Fibroblast of skin of right quadriceps (primary cell): ENCODE measurements at regions not wholly inside any gene's neighbourhood (a gene's known extent, or its start where the extent isn't known, plus 50 kb on each side); places are given as distances from the start of the nearest gene placed in this dataset.
"Not testable (repeated sequence)": the region's sequence is repeated elsewhere in the genome, so short reads cannot be mapped to it uniquely, and the experiment has no call there.

Source experiments
- DNase-seq: peaks from one replicate; pipeline ENCODE4 v3.0.0-alpha.2; 2013

DNA sequence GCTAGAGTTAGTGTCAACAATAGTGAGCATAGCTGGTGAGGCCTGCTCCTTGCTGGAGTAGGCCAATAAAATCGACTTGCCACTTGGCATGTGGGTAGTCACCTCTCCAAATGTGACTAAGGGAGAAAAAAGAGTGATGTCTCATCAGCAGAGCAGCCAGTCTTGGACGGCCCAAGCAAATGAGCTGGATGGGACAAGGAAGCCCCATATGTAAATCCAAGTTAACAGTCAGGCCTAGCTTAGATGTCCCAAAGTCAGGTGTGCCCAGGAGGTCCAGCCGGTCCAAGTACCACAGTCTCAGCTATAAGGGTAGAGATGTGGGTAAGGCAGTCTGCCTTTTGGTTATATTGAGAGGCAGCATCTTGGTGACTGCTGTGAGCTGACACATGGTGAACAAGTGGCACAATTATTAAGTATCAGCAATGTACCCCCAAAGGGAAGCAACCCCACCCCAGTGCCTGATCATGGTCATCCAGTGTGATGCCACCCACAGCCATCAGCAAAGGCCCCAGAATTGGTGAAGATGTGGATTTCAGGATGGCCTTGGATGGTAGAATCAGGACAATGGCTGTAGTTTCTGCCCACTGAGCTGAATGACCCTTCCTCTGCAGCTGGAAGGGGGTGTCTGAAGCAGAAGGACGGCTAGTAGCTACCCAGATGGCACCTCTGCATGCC lies 83.4 kb downstream of the TNFRSF13B start:
- DNase-seq, result no peak

- no peak for DNase-seq
Observed at GRCh38 chr17:16887523-16888095, 84.3 kb downstream of the TNFRSF13B start.

DNA sequence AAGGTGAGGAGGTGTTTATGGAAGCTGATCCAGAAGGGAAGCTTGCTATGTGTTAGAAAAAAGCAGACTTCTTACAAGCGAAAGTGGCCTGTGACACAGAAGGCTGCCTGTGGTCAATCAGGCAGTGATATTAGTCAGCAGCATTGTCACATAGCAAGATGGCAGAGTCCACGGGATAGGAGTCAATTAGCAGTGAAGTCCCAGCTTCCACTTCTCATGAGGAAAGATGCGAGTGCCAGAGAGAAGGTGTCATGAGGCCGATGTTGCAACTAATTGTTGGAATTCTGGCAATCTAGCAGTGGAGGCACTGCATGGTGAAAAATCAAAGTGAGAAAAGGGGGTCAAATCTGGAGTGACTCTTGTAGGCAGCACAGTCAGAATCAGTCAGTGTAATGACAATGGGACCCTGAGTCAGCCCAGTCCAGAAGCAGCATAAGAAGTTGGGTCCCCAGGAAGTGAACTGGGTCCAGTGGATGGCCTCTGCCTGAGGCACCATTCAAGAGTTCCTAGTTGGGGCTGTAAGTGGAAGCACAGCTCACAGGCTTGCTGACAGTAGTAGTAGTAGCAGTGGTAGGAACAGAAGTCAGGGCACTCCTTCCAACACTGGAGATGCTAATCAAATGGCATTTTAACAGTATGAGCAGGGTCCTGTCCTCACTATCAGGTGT lies 85.1 kb downstream of the TNFRSF13B start:
- DNase-seq, result no peak

DNA sequence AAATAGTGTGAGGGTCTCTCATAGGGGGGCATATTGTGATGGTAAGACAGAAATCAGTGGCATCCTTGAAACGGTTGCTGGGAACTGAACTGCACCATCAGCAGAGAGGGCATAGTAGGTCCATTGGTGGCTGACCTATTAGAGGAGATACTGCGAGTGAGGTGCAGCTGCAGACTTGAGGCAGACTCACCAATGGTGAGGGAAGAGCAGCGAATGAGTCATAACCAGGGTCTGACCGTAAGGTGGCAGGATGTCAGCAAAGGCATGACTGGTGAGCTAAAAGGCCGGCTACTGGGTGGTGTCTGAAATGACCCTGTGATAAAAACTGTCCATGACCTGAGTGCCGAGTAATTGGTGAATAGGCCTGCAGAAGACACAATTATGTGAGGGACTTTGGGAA lies 86.7 kb downstream of the TNFRSF13B start:
- not testable (repeated sequence) for DNase-seq

DNA sequence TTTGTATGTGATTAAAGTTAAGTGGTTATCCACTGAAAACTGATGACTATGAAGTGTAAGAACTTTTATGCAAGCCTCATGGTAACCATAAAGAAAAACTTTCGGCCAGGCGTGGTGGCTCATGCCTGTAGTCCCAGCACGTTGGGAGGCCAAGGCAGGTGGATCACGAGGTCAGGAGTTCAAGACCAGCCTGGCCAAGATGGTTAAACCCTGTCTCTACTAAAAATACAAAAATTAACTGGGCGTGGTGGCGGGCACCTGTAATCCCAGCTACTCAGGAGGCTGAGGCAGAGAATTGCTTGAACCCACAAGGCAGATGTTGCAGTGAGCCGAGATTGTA lies 89.0 kb downstream of the TNFRSF13B start:
- DNase-seq, result not testable (repeated sequence)

- no peak for DNase-seq
Observed at GRCh38 chr17:16882243-16882925, 89.5 kb downstream of the TNFRSF13B start.

- DNase-seq, result no peak
Observed at GRCh38 chr17:16881239-16881924, 90.5 kb downstream of the TNFRSF13B start.

- DNase-seq, result no peak
Observed at GRCh38 chr17:16880843-16881230, 91.1 kb downstream of the TNFRSF13B start.

DNA sequence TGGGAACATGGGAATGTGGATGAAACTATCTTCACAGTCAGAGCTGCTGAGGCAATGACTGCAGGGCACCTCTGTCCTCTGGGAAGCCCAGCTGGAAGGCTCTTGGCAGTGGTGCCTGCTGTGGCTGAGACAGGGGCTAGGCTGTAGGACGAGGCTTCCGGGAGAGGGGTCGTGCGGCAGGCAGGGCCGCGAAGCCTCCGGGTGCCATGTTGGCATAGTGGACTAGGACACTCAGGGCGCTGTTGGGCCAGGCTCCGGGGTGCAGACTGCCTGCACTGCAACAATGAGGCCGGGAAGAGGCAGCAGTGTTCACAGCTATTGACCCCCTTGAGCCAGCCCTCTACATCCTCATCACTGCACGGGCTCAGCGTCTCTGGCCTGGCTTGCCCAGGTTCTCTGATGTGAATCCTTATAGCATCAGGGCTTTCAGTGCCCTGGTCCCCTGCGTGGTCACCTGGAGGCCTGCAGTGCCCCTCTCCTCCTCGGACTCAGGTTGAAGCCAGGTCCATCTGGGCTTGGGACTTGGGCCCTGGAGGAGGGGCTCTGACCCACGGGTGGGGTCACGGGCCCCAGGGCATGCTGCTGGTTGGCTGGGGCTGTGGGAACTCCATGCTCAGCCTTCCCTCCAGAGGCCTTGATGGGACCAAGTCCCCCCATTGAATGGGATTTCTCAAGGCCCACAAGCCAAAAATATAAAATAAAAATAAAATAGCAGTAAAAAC lies 91.6 kb downstream of the TNFRSF13B start:
- no peak for DNase-seq

- DNase-seq, result no peak
Observed at GRCh38 chr17:16879686-16880085, 92.2 kb downstream of the TNFRSF13B start.

DNA sequence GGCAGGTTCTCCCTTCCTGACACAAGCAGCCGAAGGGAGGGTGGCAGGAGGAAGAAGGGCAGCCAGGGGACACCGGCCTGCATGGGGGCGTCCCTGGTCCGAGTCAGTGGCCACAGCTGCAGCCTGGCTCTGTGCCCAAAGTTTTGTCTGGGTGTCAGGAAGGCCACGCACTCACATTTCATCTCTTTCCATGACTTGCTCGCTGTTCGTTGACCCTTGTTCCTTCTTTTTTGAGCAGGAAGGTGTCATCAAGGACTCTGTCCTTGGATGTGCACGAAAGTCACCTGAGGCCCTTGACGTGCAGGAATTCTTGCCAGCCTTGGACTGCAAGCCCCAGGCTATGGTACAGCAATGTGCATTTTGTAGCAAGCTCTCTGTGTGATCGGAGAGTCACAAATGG lies 93.3 kb downstream of the TNFRSF13B start:
- no peak for DNase-seq

- DNase-seq, result no peak
Observed at GRCh38 chr17:16878084-16878483, 93.8 kb downstream of the TNFRSF13B start.

GRCh38 chr17:16877099-16877498 lies 94.8 kb downstream of the TNFRSF13B start:
- no peak for DNase-seq

DNA sequence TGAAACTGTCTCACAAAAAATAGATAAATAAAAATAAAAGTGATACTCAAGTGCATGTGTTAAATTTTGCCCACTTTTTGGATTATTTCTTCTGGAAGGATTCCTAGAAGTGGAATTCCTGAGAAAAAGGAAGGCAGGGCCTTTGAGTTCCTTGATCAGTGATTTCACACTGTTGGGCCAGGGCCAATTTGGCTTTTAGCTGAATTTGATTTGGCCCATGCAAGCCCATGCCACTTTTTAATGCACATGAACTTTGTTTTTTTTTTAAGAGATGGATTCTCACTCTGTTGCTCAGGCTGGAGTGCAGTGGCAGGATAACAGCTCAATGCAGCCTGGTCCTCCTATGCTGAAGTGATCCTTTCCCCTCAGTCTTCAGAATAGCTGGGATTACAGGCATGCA lies 96.3 kb downstream of the TNFRSF13B start:
- DNase-seq, result no peak

DNA sequence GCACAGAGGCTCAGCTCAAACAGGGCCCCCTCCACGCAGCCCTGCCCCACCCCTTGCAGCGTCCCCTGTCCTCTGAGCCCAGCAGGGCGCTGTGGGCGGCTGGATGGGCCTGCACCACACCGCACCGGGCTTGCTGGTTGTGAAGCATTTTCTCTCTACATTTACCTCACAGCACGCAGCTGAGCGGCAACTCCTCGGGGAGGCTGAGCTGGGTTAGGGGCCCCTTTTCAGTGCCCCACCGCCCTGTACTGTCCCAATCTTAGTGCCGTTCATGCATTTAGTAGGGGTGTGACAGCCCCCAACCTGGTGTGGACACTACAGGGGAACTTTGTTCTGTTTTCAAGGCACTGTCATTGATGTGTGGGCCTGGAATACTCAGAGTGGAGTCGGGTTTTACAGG lies 97.7 kb downstream of the TNFRSF13B start:
- not testable (repeated sequence) for DNase-seq

DNA sequence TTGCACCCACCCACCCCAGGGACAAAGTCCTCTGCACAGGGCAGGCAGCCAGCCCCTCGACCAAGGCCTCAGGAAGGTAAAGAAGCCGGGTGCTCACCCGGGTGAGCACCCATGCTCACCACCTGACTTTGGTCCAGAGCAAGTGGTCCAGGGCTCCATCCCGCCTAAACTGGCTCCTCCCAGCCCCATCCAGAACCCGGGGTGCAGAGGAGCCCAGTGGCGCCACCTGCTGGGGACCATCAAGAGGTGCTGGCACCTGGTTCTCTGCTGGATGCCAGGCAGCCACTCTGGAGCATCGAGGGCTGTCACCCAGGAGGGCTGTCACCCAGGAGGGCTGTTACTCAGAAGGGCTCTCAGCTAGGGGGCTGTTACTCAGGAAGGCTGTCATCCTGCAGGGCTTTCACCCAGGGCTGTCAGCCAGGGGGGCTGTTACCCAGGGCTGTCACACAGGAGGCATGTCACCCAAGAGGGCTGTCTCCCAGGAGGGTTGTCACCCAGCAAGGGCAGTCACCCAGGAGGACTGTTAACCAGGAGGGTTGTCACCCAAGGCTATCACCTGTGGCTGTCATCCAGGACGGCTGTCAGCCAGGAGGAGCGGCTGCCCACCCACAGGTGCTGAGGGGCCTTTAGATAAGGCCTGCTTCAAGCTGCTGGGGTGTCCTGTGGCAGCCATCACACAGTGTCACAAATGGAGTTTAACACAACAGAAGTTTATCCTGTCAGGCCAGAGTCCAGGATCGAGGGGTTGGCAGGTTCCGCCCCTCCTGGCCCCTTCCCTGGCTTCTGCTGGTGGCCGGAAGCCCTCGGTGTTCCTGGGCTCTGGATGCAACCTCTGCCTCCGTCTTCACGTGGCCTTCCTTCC lies 98.5 kb downstream of the TNFRSF13B start:
- no peak for DNase-seq

- no peak for DNase-seq
Observed at GRCh38 chr17:16872351-16873173, 99.4 kb downstream of the TNFRSF13B start.

DNA sequence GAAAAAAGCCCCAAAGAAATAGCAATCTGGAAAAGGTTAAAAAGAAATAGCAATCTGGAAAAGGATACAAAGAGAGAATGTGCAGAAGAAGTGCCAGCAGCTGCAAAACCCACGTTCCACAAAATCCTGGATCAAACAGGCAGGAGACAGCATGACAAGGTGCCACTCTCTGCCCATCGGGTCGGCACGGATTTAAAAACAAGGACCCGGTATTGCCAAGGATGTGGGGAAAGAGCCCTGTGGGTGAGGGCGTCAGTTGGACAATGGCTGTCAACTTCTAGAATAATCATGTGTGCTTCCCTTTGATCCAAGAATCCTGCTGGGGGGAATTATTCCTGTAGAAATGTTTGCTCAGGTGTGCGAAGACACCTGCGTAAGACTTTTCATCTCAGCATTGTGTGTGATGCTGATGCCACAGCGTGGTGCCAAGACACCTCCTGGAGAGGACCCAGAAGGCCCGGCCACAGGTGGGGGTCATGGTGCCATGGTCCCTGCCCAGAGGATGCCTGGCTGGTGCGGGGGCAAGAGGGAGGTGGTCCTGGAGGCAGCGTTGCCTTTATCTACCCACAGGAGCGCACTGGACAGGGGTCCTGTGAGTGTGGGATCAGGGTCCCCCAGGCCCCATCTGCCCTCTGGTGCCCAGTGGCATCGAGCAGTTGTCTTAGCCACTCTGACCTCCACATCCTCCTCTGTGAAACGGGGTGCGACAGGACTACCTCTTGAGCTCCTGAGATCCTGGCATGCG lies 100.3 kb downstream of the TNFRSF13B start:
- DNase-seq, result not testable (repeated sequence)

DNA sequence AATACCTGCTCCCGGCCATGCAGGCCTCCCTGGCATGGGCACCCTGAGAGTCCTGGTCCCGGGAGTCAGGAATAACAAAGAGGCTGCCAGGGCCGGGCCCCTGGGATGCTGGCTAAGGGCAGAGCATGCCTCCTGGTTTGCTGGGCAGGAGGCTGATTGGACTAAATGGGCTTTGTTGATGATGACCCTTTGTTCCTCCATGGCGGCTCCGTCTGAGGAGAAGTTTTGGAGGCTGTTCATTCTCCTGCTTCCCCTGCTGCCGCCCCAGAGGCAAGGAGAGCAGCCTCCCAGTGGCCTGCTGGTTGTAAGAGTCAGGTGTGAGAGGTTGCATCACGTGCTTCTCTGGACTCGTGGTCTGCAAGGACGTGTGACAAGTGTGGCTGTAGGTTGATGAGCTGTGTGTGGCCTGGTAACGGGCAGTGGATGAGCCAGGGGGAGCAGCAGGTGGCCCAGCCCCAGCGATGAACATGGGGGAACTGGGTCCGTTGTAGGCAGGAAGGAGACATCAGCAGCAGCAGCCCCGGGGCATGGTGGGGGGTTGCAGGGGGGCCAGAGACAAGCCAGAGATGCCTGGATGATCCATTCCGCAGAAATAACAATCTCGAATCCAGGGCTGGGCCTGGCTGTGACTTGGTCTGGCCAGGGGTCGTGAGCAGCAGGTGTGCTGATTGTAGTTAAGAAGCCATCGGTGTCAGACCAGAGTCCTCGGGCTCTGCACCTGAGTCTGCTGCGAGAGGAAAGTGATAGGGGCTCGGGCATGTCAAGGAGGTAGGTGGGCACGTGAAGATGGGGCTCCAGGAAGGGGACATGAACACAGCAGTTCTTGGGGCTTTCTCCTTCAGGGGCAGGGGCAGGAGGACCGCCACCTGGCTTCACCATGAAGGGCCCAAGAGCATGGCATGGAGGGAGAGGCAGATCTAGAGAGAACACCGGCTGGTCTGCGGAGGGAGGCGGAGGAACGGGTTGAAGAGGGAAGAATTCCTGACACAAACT lies 101.4 kb downstream of the TNFRSF13B start:
- DNase-seq, result no peak
